Ascending aorta (tissue), 2 donors: ENCODE measurements at regions not wholly inside any gene's neighbourhood (a gene's known extent, or its start where the extent isn't known, plus 50 kb on each side); places are given as distances from the start of the nearest gene placed in this dataset.

Experiments
- DNase-seq, 2 donors: peaks; one replicate each; pipeline ENCODE4 v3.0.0-alpha.2; 2019; ENCODE audit warnings: low spot score in 2 of 2
- H3K27ac ChIP-seq, 2 donors: fragments of 200-600 bp; sonication (generic); one replicate each; pipeline ENCODE4 v1.5.1; 2016 to 2017; ENCODE audit warnings: mild to moderate bottlenecking in 1 of 2
- H3K27me3 ChIP-seq: fragments of 200-600 bp; sonication (generic); one replicate; pipeline ENCODE4 v1.5.1; 2017
- H3K36me3 ChIP-seq, 2 donors: fragments of 200-600 bp; sonication (generic); one replicate each; pipeline ENCODE4 v1.5.1; 2016
- H3K4me1 ChIP-seq, 2 donors: fragments of 200-600 bp; sonication (generic); one replicate each; pipeline ENCODE4 v1.5.1; 2016 to 2017; ENCODE audit warnings: mild to moderate bottlenecking in 1 of 2
- H3K4me3 ChIP-seq, 2 donors: fragments of 200-600 bp; sonication (generic); one replicate each; pipeline ENCODE4 v1.5.1; 2016 to 2017; ENCODE audit warnings: mild to moderate bottlenecking in 1 of 2
- H3K9me3 ChIP-seq, 2 donors: fragments of 200-600 bp; sonication (generic); one replicate each; pipeline ENCODE4 v1.5.1; 2016
- CTCF ChIP-seq, 3 experiments: fragments of 200-600 bp in 2 of 3; fragments of 450-650 bp in 1 of 3; sonication (generic) in 2 of 3; IDR thresholded peaks; one replicate each; pipeline ENCODE4 v1.5.1; 2016 to 2019; ENCODE audit warnings: antibody characterized with exemption in 3 of 3, mild to moderate bottlenecking in 1 of 3, moderate library complexity in 1 of 3
- intact Hi-C: fragments of 100-400 bp; cut with DNase I; formaldehyde crosslinking; loops from one replicate; pipeline ENCODE4 v1.15.1; 2023

DNA sequence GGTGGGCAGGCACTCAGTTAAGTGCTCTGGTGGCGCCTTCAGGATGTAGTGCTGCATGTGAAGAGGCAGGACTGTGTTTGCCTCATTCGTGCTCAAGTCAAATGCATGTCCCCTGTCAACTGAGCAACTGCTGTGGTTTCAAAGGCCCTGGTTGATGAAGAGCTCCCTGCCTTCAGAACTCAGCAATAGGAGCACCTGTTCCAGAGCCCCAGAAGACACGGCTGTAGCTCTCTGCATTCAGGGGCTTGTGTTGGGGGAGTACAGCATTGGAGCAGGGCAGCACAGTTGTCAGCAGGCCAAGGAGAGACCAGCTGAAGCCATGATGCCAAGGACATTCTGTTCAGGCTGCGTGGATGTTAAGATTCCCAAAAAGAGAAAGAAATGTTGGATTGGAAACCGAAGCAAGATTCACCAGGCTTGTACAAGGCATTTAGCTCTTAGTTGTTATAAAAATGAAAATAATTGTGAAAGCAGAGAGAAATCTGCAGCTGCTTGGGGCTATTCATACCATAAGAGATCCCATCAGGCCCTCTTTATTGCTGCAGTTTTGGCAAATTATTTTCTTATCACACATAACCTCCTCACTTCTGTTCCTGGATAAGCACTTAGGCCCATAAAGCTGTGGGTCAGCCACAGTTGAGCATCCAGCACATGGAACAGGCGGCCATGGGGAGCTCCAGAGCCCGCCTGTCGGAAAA, 252.4 kb upstream of the ZNF521 start:
- Histone ChIP-seq H3K4me3 (no peak overlapping the region), H3K9me3 (no peaks in the 10 kb centered on the region), H3K36me3 (no peaks in the 10 kb centered on the region), H3K27ac (no peak overlapping the region), H3K4me1 (no peaks in the 10 kb centered on the region), H3K27me3 (no peaks in the 10 kb centered on the region)
- TF ChIP-seq CTCF (IDR thresholded peaks at IDR 0.05) = no peak
- intact Hi-C loops = no loop called here
- no peak for DNase-seq

DNA sequence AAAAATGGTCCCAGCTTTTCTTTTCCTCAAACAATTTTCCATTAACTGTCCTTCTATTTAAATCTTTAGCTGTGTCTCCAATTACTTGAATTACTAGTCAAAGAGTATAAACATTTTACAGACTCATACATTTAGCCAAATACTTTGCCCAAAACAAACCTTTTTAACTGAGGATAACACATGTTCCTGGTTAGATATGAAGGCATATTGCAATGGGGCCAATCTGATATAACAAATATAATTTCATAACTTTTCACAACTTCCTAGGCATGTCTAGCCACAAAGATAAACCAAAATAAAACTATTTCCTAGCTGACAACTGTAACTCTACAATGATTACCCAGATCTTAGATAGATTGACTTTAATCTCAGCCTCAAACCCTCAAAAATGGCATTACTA, 247.5 kb upstream of the ZNF521 start:
- Histone ChIP-seq H3K9me3 (no peaks in the 10 kb centered on the region), H3K36me3 (no peaks in the 10 kb centered on the region), H3K27ac (no peak overlapping the region), H3K4me3 (no peak overlapping the region), H3K27me3 (no peaks in the 10 kb centered on the region), H3K4me1 (no peaks in the 10 kb centered on the region)
- TF ChIP-seq CTCF (IDR thresholded peaks at IDR 0.05) = no peak
- no peak for DNase-seq
- intact Hi-C loops = no loop called here

DNA sequence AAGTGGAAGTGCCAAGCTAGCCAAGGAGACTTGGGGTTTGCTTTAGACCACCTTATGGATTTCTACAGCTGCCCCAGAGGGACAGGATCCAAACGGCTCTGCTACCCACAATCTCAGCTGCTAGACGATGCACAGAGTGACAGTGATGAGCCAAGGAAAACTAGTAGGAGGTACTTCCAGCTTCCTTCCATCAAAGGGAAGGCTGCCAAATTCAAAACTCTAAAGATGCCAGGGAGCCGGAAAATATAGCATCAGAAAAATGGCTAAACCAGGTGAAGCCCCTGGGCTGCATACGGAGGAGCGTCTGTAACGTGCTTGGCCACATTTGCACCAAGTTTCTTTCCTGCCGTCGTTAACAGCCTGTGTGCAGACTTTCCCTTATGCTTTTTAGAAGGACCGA, 245.5 kb upstream of the ZNF521 start:
- intact Hi-C loops = no loop called here
- Histone ChIP-seq H3K36me3 (no peaks in the 10 kb centered on the region), H3K4me3 (no peak overlapping the region), H3K27ac (no peak overlapping the region), H3K27me3 (no peaks in the 10 kb centered on the region), H3K4me1 (no peaks in the 10 kb centered on the region), H3K9me3 (no peaks in the 10 kb centered on the region)
- no peak for DNase-seq
- TF ChIP-seq CTCF (IDR thresholded peaks at IDR 0.05) = no peak

- TF ChIP-seq CTCF (IDR thresholded peaks at IDR 0.05) = no peak
- intact Hi-C loops = no loop called here
- no peak for DNase-seq
- Histone ChIP-seq H3K36me3 (no peaks in the 10 kb centered on the region), H3K4me1 (no peaks in the 10 kb centered on the region), H3K27me3 (no peaks in the 10 kb centered on the region), H3K27ac (no peak overlapping the region), H3K9me3 (no peaks in the 10 kb centered on the region), H3K4me3 (no peak overlapping the region)
These were observed 243.5 kb upstream of the ZNF521 start for GRCh38 chr18:25595274-25596060.

GRCh38 chr18:25594351-25594750, 242.4 kb upstream of the ZNF521 start:
- no peak for DNase-seq
- intact Hi-C loops = no loop called here
- no peak for TF ChIP-seq CTCF (IDR thresholded peaks at IDR 0.05)
- H3K4me1 ChIP-seq = no peaks in the 10 kb centered on the region
- H3K27ac ChIP-seq = no peak overlapping the region
- no peaks in the 10 kb centered on the region for H3K9me3 ChIP-seq
- no peaks in the 10 kb centered on the region for H3K27me3 ChIP-seq
- no peaks in the 10 kb centered on the region for H3K36me3 ChIP-seq
- no peak overlapping the region for H3K4me3 ChIP-seq
